HUDEP-2 (cell line): ENCODE measurements at regions not wholly inside any gene's neighbourhood (a gene's known extent, or its start where the extent isn't known, plus 50 kb on each side); places are given as distances from the start of the nearest gene placed in this dataset.
A peak's percentile ranks its signal among the peaks of the same experiment; 100 is the strongest.
"Not testable (repeated sequence)": the region's sequence is repeated elsewhere in the genome, so short reads cannot be mapped to it uniquely, and the experiment has no call there.

Experiments
- DNase-seq, 76 experiments: peaks; one replicate each; lab custom pipeline; 2025; ENCODE audit not compliant: unreplicated experiment in 76 of 76; lab: John Stamatoyannopoulos, UW

GRCh38 chr10:61818251-61818650 lies 83.2 kb upstream of the ARID5B start:
- not testable (repeated sequence) for DNase-seq

DNA sequence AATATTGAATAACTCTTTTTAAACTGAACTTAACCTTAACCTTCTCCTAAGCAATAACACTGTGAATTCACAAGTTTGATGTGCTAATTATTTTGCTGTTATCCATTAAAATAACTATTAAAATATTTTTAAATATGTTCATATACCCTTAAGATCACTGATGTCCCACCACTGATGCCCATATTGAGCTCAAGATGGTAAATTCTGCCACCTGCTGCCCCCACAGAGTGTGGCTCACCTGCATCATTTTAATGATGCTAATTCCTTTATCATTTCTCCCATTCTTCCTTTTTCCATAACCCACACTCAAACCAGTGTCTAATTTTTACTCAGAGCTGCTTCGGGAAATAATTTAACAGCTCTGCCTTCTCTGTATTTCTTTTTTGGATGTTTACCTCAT lies 82.3 kb upstream of the ARID5B start:
- no peak for DNase-seq

- DNase-seq: no peak
These were observed 80.3 kb upstream of the ARID5B start for GRCh38 chr10:61821153-61821552.

DNA sequence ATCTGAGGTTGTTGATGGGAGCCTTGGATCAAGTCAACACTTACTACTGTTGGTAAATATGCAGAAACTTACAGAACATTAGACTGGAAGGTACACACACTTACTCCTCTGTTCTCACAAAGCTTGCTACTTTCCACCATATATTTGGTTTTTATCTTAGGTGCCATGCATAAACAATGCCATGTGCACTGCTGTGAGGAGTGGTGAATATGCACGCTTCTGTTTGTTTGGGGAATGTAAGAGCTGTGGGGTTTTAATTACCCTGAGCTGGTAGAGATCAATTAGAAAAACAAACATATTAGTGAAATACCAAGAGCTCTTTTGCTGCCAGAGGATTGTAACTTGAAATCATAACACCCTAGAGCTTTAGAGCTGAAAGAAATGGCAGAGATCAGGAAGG lies 79.8 kb upstream of the ARID5B start:
- DNase-seq: no peak

- DNase-seq: no peak
These were observed 79.4 kb upstream of the ARID5B start for GRCh38 chr10:61822096-61822495.

DNA sequence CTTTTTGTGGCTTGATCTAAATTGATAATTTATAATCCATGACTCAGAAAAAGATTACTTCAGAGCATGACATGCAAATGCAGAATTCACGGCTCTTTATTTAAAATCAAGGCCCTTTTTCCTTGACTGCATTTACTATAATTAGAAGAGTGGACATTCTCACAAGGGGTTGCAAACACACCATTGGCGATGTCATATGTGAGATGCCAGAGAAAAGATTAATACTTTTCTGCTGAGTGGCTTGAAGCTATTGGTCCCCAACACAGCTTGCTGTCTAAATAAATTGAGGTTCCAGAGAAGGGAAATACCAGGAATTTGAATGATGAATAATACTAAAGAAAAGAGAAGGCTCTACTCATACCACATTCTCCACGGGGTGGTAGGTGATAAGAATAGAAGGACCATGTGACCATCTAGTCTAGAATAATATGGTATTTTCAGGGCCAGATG lies 78.7 kb upstream of the ARID5B start:
- no peak for DNase-seq

DNA sequence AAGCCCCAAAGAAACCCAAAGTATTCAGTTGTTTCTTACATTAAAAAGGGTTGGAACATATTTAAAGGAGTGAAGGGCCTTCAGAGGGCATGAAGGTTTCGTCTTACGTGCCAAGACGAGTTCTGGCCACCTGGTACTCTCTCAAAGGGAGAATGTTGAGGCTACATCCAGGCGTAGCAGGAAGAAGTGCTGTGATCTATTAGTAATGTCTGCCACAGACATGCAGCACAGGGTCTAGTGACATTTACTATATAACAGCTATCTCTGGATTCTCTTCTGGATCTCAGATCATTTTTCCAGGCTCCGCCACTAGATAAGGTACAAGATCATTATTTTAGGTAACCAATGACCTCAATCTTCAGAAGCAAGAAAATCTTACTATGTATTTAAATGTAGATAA lies 76.5 kb upstream of the ARID5B start:
- no peak for DNase-seq

GRCh38 chr10:61825628-61826027 lies 75.9 kb upstream of the ARID5B start:
- no peak for DNase-seq

GRCh38 chr10:61828034-61828433 lies 73.5 kb upstream of the ARID5B start:
- no peak for DNase-seq

DNA sequence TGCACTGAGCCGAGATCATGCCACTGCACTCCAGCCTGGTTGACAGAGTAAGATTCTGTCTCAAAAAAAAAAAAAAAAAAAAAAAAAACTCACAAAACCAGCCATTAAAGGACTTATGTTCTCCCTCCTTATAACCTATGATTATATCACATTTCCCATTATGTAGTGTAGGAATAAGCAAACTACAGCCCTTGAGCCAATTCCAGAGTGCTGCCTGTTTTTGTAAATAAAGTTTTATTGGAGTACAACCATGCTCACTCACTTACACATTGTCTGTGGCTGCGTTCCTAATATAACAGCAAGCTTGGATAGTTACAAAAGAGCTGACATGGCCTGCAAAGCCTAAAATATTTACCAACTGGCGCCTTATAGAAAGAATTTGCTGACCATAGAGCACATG lies 72.7 kb upstream of the ARID5B start:
- DNase-seq: no peak

DNA sequence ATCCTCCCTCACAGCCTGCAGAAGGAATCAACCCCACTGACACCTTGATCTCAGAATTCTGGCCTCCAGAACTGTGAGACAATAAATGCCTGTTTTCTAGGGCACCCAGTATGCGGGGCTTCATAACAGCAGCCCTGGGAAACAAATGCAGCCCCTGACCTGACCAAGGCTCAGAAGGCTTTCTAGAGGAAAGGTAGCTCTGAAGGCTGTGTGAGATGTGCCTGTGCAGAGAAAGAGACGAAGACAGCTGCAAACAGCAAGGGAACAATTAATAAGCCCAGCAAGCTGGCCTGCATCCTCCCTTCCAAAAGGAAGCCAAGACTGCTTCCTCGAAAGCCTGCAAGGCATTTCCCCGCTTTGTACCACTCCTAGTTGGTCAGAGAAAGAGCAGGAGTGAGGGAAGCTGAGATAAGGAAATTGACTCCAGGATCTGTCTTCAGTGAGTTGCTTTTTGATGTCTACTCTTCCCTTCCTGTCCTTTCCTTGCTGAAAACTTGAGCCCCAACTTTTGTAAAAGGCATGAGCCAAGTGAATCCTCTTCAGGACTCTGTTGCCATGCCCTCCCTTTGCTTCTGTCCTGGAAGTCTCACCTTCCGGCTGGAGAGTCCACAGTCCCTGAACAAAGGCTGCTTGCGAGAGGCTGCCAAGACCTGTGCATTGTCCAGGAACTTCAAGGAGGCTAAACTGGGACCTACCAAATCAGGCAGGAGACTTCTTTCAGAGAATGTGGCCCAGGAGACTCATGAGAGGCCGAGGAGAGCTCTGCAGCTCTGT lies 71.2 kb upstream of the ARID5B start:
- no peak for DNase-seq

- no peak for DNase-seq
These were observed 70.6 kb upstream of the ARID5B start for GRCh38 chr10:61830846-61831273.

- DNase-seq: no peak
These were observed 68.5 kb upstream of the ARID5B start for GRCh38 chr10:61832866-61833481.

GRCh38 chr10:61834519-61834918 lies 67.0 kb upstream of the ARID5B start:
- DNase-seq: no peak

DNA sequence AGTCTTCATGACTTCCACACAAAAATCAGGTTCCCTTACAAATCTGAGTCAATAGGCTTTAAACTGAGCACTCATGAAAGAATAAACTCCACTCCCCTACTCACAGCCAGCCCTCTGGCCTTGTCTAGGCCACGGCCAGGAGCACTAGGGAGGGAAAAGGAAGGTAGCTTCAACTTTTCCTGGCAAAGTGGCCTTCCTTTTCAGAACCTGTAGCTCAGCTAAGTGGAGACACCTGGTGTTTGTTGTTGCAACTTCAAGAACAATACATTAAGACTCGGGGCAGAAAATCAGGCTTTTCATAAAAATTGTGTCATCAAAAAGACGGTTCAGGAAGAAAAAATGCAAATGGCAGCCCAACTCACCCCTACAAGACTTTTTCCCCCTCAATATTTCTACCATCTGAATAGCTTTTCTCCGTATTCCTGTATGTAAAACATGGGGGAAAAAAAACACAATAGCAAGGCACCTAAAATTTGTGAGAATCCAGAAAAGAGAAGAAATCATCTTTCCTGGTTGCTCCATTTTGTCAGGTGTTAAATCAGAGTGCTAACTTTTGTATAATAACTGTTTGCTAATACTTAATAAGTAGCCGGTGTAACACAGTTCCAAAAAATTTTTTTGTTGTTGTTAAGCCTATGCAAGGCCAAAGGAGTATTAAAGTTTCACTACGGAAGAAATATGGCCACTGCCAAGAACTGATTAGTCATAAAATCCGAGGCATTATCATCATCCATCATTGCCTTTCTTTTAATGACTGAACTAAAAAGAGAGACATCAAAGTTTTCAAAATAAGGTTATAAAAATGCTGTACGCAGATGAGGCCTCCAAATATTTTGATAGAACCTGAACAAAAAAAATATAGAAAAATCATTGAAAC lies 66.2 kb upstream of the ARID5B start:
- peak in 37 of 76 experiments; percentile 3 to 60 (median 21) for DNase-seq

DNA sequence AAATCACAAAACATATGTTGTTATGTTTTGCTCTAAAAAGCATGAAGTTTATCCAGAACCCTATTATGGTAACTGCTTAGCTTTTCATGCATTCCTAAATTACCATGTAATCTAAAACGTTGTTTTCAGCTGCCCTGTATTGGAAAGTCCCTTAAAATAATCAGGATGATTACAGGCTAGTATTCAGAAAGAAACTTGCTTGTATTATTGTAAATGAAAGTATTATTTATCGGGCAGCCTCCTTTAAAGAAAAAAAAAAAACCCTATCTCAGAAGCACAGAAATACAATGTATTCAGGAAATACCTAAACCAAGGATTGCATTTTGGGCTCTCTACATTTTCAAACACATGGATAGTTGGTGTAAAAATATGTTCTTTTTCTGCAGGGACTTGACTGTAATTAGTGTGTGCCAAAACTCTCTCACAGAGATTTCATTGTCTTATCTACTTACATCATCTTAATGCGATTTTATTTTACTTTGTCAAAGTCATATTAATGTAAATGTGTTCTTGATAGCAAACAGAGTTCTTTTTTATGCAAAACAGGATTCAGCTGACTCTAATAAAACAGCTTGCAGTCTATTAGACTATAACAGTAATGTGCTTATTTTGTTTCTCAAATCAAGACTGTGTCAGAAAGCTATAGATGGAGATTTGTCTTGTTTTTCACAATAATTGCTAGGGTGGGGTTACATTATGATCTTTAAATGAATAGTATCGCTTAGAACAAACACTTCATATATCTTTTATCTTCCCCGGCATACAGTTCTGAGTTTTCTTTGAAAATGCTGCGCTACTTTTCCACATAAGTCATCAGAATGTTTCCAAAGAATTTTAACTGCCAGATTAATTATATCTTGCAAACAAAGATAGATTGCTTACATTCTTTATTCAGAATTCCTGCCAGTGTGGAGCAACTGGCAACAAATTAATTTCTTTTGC lies 65.3 kb upstream of the ARID5B start:
- DNase-seq: no peak

DNA sequence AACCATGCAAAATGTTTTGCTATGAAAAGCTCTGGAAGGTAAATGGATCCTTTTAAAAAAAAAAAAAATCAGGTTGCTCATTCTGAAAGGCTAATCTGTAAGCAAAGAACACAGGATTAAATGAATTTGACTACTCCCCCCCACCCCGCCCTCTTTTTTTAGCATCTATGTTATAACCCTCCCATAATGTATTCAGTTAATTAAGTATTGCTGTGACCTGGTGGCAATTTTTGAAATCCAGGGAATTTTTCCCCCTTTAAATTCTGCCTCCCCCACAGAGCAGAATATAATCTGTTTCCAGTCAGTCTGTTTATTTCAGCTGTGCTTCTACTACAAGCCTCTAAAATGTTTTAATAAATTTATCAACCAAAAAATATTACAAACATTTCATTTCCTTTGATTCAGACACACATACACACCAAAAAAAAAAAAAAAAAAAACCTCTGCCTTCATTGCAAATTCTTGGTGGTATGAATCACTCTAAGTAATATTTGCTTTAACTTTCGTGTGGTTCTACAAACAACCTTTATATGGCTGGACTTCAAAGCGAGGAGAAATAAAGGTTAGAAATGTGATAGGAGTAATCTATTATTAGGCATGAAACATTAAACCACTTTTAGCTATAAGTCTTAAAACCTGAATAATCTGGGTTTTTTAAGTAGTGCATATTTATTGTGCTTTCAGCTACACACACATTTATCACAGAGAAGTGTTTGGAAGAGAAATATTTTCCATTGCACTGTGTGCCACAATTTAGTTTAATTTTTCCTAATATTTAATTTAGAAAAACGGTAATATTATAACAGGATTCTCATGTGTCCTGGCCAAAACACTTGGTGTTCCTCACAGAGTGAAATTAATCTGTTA lies 64.4 kb upstream of the ARID5B start:
- no peak for DNase-seq

GRCh38 chr10:61837755-61838171 lies 63.7 kb upstream of the ARID5B start:
- DNase-seq: no peak

- DNase-seq: no peak
These were observed 61.6 kb upstream of the ARID5B start for GRCh38 chr10:61839916-61840315.
